ENCODE measurements at regions not wholly inside any gene's neighbourhood (a gene's known extent, or its start where the extent isn't known, plus 50 kb on each side); places are given as distances from the start of the nearest gene placed in this dataset.

GRCh38 chr18:5728531-5728930, 166.8 kb downstream of the TMEM200C start:
- TF ChIP-seq CTCF (IDR thresholded peaks at IDR 0.05; ENCODE audit: low read depth, low read length, poor library complexity, severe bottlenecking), result no peak
- TF ChIP-seq EZH2phosphoT487 (IDR thresholded peaks at IDR 0.05; ENCODE audit: borderline replicate concordance, low read length), result no peak

Data from DOHH2 (cell line).